HG02885 (cell line): ENCODE measurements at regions not wholly inside any gene's neighbourhood (a gene's known extent, or its start where the extent isn't known, plus 50 kb on each side); places are given as distances from the start of the nearest gene placed in this dataset.
"Not testable (repeated sequence)": the region's sequence is repeated elsewhere in the genome, so short reads cannot be mapped to it uniquely, and the experiment has no call there.

Source experiments
- ATAC-seq: cut with Tn5 transposase; IDR thresholded peaks from one replicate; pipeline ENCODE4 v1.9.1; 2021; ENCODE audit warnings: mild to moderate bottlenecking; ENCODE audit not compliant: unreplicated experiment, poor library complexity

DNA sequence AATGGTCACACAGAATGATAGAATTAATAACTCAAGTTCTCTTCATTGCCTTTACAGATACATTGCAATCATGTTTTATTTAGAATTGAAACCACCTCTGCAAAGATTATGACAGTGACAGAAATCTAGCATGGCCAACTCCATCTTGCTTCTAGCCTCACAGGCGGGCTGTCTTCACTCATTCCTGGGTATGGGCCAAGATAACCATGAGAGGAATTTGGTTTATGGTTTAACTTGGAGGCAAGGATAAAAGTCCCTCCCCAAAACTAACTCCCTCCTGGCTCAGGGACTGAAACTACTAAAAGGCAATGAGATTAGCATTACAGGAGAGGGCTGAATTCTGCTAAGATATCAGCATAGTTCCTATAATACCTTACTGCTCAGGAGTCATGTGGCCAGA is 95.2 kb upstream of the CST7 start:
- no peak for ATAC-seq

DNA sequence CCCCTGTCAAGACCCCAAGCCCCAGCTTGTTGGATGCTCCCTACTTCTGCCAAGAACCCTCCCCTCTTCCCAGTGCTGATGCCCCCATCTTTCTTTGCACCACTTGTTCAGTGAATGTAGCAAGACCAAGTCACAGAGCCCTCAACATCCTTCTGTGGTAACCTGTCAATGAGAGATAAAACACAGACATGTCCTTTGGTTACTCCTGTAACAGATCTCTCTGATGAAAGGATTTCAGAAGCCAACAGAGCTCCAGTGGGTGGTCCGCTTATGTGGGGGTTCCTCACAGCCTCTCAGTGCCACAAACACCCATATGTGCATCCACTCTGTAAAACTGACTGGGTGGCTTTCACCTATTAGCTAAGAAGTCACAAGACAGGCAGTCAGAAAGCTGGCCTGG is 93.2 kb upstream of the CST7 start:
- ATAC-seq = no peak

DNA sequence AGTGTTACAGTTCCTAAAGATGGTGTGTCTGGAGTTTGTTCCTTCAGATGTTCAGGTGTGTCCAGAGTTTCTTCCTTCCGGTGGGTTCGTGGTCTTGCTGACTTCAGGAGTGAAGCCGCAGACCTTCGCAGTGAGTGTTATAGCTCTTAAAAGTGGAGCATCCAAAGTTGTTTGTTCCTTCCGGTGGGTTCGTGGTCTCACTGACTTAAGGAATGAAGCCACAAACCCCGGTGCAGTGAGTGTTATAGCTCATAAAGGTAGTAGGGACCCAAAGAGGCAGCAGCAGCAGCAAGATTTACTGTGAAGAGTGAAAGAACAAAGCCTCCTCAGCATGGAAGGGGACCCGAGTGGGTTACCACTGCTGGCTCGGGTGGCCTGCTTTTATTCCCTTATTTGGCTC is 90.6 kb upstream of the CST7 start:
- not testable (repeated sequence) for ATAC-seq

DNA sequence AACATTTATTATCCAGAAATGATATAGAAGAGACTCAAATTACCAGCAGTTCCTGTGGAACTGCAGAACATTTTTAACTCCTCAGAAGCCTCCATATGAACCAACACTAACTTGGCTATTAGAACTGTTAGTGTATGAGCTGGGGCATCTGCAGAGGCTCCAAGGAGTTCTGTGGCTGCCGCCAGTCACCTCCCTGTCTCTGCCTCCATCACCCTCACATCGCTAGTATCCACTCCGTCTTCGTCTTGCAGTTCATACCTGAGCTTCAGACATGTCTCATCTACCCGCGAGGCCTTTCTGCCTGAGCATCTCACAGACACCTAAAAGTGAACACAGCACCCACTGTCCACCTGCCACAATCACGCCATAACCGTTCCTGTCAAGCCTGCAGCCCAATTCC is 89.5 kb upstream of the CST7 start:
- ATAC-seq = no peak

DNA sequence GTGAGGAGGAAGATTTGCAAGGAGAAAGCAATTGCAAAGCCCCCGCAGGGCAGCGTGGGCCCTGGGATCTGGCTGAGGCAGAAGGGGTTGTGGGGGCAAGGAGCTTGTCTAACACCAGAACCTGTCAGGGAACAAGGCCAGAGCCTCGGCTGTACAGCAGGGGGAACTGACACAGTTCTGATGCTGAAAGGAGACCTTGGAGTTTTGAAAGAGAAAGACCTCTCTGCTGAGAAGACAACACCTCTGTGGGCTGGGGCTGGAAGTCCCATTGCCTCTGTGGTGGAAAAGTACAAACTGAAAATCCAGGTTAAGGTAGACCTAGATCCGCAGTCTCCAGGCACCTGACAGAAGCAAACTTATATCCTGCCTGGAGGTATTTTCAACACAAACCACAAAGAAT is 86.9 kb upstream of the CST7 start:
- ATAC-seq = no peak

DNA sequence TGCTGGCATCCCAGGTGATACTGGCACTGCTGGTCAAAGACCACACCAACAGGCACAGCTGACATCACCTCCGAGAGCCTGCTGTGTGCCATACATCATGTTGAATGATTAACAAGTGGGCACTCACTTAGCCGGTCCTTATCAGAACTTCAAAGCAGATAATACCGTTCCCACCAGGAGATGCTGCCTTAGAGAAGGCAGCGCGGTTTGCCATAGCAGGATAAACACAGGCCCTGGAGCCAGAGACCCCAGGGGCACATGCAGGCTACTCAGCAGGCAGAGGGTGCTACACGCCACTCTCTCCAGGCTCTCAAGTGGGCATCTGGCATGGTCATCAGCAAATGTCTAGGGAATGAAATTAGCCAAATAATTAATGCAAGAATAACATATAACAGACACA is 86.5 kb upstream of the CST7 start:
- ATAC-seq = no peak

DNA sequence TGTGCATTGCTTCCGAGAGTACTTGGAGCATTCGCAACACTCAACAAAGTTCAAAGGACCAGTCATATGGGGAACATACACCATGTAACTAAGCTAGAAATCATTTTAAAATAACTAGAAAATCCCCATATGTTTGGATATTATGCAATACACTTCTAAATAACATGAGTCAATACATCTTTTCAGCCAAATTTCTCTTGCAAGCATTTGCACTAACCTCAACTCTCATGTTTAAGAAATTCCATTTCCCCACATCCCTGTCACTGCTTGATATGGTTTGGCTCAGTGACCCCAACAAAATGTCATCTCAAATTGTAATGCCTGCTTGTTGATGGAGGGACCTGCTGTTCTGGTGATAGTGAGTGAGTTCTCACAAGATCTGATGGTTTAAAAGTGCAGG is 85.7 kb upstream of the CST7 start:
- ATAC-seq = no peak

DNA sequence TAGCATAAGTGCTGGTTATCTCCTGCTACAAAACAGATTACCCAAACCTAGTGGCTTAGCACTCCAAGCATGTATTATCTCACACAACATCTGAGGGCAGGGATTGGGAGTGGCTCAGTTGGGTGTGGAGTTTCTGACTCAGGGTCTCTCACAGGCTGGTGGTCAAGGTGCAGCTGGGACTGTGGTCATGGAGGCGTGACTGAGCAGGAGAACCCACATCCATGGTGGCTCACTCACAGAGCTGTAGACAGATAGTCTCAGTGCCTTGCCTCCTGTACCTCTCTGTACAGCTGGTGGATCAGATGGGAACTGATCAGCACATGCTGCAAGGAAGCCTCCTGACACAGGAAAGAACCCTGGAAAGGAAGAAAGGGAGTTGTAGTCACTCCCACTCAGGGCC is 83.1 kb upstream of the CST7 start:
- ATAC-seq = no peak

DNA sequence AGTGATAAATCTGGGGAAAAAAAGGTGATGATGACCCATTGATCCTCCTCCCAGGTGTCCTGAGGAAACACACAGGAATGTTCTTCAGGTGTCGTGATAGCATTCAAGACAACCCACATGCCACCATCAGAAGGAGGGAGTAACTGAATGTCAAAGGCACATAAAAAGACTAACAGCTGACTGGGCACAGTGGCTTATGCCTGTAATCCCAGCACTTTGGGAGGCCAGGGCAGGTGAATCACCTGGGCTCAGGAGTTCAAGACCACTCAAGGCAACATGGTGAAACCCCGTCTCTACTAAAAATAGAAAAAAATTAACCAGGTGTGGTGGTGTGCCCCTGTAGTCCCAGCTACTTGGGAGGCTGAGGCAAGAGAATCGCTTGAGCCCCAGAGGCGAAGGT is 82.3 kb upstream of the CST7 start:
- no peak for ATAC-seq

DNA sequence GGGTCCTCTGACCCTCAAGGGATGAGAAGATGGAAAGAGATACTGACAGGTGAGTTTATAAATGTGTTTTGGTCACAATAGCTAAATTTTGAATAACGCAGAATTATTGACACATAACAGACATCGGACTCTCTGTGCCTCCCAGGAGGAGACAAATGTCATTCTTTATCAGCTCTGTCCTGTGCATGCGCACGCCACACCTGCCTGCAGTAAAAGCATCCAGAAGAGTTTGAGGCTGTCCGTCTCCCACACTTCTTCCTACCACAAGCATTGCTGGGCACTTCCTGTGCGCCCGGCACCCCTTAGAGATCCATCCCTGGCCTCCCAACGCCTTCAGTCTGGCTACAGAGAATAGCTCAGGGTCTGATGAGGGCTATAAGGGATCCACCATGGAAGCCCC is 81.5 kb upstream of the CST7 start:
- ATAC-seq = no peak

DNA sequence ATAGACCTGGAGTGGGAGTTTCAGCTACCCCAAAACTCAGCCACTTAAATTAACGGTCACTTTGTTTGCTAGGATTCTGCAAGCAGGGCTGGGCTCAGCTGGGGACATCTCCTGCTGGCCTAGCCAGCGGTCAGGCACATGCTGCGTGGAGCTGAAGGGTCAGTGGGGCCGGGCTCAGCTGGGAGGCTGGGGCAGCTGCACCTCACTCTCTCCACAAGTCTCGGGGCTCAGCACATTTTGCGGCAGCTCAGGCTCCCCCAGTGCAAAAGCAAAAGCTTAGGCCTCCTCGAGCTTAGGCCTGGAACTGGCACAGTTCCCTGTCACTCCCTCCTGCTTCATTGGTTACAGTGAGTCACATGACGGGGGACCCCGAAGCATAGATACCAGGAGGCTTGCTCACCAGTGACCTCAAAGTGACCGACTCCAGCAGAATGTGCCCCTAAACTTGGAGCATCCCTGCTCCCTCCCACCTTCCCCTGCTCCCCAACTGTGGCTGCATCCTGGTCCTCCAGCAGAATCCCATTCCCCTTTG is 80.6 kb upstream of the CST7 start:
- ATAC-seq = no peak

DNA sequence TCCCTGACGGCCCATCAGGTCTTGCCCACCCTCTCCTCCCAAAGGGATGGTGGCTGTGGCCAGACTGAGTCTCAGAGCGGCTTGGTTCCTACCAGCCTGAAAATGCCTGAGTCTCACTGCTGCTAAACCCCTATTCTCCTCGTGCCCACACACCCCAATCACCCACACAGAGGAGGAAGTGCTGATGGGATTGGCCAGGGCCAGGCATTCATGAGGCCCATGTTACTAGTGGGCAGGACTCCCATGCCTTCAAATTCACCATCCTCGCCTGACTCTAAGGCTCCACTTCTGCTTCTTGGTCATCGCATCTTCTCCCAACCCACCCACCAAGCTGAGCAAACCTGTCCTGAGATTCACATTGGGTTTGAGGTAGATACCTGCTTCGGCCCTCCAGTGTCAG is 80.1 kb upstream of the CST7 start:
- no peak for ATAC-seq

DNA sequence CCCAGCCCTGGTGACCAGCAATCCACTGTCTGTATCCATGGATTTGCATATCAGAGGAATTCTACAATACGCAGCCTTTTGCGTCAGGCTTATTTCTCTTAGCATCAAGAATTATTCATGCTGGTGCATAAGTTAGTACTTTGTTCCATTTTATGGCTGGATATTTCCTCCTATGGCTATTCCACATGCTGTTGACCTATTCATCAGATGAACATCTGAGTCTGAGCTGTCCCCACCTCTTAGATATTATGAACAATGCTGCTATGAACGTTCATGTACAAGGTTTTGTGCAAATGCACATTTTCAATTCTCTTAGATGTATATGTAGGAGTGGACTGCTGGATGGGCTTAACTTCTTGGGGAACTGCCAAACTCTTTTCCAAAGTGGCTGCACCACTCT is 79.0 kb upstream of the CST7 start:
- no peak for ATAC-seq

DNA sequence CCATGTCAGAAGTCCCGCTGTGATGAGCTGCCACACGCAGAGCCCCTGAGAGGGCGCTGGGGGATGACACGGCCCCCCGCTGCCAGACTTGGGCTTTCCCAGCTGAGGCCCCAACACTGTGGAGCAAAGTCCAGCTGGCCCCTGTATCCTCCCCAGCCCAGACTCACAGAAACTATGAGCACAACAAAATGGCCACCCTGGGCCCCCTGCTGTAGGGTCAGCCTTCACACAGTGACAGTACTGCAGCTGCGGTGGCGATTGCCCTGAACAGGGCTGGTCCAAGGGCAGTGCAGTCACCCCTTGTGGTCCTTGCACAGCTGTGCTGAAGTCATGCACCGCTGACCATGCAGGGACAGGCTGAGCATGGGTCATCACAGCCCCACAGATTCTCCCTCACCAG is 78.2 kb upstream of the CST7 start:
- ATAC-seq = no peak

DNA sequence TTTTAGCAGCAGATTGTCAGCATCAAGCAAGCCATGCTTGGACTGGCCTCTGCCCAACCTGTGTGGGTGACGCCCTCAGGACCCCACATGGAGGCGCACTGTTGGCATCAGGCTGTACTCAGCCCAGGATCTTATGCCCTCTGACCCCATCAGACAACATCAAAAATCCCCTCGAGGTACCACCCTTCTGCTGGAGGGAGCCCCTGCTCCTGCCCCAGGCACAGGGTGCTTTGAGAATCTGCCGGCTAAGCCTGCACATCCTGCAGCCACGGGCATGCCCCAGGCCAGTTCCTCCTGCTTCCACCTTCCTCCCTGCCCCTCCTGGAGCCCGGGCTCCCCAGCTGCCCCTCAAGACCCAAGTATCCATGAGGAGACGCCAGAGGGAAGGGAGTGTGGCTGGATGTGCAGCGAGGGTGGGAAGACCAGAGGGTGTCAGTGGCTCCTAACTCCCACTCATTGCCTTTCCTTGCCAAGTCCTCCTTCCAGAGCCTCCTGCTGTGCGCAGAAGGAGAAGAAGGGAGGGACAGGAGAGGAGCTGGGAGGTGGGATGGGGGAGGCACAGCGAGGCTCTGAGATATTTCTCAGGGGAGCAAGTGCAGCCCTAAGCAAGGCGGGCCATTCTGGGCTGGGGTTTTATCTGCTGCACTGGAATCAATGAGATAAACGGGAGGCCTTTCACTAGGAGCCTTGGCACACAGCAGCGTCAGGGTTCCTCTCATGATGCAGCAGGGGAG is 77.4 kb upstream of the CST7 start:
- ATAC-seq = no peak

DNA sequence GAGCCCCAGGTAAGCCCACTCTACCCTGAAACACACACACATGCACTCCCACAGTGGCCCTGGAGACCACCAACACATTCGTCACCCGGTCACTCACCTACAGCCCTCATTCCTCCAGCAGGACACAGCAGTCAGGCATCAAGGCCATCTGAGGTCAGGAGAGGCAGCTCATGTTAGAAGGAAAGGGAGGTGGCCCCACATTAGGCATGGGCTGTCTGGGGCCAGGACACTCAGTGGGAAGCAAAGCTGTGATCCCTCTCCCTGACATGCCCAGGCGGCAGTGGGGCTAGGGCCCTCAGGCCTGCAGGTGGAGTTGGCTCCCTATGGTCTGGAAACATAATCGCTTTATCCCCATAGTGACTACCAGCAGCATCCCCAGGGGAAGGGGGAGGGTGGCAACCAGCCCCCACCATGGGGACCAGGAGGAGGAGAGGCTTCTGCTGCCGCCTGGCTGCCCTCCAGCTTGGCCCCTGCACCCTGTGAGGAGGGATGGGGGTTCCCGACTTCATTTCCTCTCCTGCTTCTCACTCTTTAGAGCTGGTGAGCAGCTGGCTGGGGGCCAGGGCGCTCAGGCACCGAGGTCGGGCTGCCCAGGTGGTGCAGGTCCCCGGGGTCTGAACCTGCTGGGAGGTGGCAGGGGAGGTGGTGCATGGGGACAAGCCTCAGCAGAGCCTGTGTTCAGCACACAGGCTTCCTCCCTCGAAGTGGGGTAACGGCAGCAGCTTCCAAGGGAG is 76.6 kb upstream of the CST7 start:
- no peak for ATAC-seq

DNA sequence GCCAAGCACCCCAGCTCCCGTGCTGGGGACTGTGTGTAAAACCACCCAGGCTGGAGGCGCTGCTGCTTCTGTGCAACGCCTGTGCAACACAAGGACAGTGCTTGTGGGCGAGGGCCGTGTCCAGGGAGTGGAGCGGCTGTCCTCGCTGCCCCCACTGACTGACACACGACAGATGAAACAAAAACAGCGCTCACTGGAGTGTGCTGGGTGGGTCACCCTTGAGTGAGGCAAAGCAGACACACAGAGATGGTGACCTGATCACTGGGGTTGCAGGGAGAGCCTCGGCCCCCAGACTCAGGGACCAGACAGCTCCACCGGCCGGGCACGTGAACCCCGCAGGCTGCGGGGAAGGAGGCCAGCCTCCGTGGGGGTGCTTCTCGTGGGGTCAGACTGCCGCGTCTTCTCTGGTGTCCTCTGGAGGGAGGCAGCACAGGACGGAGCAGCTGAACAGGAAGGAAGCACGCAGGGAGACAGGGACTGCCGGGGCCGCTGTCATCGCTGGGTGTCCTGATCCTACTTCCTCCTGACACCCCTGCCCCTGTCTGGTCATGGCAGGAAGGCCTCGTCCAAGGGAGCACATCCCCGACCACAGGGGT is 75.9 kb upstream of the CST7 start:
- no peak for ATAC-seq

DNA sequence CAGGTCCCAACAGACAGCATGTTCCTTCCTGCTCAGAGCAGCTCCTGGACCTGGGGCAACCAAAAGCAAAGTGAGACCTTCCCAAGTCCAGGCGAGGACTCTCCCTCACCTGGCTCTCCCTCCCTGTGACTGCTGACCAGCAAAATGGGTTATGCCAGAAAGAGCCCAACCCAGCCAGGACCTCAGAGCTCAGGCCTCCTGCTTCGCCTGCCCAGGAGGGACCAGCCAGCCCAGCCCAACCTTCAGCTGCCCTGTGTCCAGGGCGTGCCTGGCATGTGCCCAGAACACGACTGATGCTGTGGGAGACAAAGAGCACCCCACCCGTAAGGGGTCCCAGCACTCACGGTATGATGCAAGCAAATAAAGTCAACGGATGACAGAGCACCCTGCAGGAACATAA is 74.0 kb upstream of the CST7 start:
- ATAC-seq = no peak

DNA sequence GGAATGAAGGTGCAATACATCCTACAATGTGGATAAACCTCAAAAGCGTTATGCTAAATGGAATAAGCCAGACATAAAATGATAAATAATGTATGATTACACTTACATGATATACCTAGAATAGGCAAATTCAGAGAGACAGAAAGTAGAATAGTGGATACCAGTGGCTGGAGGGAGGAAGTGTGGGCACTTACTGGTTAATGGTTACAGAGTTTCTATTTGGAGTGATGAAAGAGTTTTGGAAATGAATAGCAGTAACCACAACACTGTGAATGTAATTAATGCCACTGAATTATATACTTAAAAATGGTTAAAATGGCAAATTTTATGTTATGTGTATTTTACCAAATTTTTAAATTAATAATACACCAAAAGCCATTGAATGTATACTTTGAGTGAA is 71.4 kb upstream of the CST7 start:
- no peak for ATAC-seq

DNA sequence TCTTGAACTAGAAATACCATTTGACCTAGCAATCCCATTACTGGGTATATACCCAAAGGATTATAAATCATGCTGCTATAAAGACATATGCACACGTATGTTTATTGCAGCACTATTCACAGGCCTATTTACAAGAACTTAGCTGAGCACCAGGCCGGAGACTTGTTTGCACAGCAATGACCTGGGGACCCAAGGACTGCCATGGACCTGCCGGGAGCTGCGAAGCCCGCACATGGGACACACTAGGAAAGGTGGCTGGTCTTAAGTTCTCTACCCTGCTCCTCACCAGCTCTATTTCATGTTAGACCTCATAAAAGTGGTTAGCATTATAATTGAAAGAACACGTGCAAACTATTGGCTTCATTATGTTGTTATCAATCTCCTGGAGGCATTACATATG is 70.4 kb upstream of the CST7 start:
- no peak for ATAC-seq

DNA sequence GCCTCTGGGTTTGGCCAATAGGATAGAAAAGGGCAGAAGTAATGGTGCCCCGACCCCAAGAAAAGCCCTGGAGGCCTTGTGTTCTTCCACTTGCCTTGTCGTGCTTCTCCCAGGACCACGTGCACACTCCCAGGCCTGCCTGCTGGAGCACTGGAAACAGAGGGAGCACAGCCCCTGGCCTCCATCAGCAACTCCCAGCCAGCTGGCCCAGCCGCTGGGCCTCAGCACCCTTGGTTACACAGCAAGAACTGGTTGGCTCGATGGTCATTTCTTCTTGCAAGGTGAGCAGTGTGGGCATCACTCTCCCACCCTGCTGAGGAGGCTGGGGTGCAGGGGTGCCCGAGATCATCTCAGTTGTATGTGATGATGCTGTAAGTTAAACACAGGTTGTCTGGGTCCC is 69.2 kb upstream of the CST7 start:
- no peak for ATAC-seq

DNA sequence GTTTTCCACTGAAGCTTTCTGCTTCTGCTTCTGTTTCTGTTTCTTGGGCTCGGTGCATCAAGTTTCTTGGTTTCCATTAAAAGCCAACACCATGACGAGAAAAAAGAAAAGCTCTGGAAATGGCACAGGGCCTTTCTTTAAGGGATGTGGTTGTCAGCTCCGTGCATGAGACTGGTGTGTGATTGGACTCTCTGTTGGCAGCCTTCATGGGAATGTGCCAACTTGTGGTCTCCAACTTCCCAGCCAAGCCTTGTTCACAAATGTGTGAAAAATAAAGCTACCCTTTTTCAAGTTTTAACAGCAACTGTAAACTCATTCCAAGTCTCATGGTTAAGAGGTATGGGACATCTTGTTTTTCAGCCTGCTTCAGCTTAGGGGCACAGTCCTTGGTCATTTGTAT is 68.7 kb upstream of the CST7 start:
- no peak for ATAC-seq
